Stimulated activated CD4-positive, alpha-beta T cell treated with anti-CD3 and anti-CD28 coated beads, Interleukin-1b, Interleukin-23, amount 100 ng/mL, for 4 hours (primary cell): ENCODE measurements at regions not wholly inside any gene's neighbourhood (a gene's known extent, or its start where the extent isn't known, plus 50 kb on each side); places are given as distances from the start of the nearest gene placed in this dataset.

ENCODE experiments used
- DNase-seq, 2 donors: peaks; one replicate each; pipeline ENCODE4 v3.0.0-alpha.2; 2020; ENCODE audit warnings: low read depth in 2 of 2

- DNase-seq, result no peak
These were observed 418.6 kb downstream of the FOXO1 start for GRCh38 chr13:40247845-40248244.

DNA sequence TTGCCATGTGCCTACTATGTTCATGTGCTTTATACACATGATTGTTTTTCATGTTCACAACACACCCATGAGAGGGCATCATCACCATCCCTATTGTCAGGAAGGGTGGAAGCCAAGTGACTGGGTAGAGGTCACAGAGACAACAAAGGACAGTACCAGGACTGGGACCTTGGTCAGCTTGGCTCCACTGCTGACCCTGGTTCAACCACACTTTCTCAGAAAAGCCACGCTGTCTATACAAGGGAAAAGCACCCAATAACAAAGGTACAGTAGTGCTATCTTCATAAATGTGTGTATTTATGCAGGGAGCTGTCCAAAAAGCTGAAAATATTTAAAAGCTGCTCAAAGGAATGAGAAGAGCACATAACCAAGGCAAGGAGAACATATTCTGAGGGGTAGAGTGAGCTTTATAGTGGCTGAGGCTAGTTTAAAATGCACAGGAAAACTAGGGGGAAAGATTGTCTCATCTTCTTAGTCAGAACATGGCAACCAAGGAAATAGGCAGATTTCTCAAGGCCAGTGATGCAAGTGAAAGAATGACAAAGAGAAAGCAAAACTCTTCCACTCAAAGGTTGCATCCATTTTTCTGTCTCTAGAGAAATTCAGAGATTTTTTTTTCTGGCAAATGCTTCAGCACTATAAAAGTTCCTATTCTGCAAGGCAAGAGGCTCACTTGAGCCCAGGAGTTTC, 415.0 kb downstream of the FOXO1 start:
- DNase-seq, result peak in 1 of 2 donors; percentile 5

DNA sequence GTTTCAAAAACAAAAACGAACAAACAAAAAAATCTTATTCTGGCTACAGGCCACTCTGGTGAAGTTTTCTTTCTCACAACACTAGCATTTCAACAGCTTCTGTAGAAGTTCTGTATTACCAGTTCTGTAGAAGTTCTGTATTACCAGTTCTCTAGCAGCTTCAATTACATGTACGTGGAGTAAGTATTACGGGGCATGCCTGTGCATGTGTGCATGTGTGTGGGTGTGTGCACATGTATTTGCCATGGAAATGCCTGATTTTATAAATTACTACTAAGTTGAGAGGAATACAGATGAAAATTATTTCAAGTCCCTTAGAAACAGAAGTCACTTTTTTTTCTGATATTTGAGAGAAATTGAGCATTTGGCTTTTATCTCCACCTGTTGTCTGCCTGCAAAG, 414.2 kb downstream of the FOXO1 start:
- DNase-seq, result no peak

- DNase-seq, result no peak
These were observed 413.8 kb downstream of the FOXO1 start for GRCh38 chr13:40252676-40253075.

DNA sequence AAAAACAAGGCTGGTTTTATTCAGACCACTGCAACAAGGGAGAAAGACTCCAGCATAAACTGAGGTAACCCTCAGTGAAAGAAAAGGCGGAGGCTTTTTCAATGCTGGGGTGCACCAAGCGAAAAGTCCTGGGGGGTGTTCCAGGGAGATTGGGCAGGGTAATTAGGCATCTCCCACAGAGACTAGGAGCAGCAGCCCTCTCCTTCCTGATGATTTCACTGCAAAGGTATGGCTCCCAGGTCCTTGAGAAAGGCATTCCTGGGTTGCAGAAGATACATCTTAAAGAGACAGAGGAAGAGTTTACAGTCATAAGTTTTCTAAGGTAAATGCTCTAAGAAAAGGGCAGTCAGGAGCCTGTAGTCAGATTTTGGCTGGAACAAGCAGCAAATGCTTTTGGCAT, 412.0 kb downstream of the FOXO1 start:
- DNase-seq, result no peak

DNA sequence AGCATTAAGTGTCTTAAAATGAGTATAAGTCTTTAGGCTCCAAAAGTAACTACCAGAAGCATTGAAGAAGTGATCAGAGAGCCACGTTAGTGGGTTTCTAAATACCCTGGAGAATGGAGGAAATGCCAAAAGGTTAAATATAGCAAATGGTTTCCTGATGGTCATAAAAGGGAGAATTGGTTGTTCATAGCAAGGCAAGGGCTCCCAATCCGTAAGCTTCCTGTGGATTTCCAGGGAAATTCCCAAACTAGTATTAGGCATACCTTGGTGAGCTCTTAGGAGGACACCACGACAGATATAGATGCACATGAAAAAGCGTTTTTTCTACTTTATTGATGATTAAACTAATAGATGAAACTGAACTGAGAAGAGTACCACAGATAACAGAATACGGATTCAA, 410.9 kb downstream of the FOXO1 start:
- no peak for DNase-seq

DNA sequence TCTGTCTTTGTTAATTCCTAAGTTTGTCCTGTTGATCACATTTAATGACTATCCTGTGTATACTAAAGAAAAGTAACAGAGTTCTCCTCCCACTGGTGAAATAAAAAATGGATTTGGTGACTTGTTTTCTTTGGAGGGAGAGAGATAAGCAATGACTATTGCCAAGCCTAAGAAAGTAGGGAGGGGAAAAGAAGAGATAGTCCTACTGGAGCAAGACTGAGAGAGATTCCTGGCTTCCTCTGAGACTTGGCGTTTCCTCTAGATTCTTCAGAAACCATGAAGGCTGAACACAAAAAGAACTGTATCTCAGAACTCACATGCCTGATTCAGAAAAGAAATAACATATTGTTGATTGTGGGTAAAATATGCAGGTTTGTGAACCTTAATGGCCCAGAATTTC, 406.5 kb downstream of the FOXO1 start:
- DNase-seq, result no peak

GRCh38 chr13:40261336-40261735, 405.1 kb downstream of the FOXO1 start:
- DNase-seq, result no peak

- DNase-seq, result no peak
These were observed 404.5 kb downstream of the FOXO1 start for GRCh38 chr13:40261947-40262346.

DNA sequence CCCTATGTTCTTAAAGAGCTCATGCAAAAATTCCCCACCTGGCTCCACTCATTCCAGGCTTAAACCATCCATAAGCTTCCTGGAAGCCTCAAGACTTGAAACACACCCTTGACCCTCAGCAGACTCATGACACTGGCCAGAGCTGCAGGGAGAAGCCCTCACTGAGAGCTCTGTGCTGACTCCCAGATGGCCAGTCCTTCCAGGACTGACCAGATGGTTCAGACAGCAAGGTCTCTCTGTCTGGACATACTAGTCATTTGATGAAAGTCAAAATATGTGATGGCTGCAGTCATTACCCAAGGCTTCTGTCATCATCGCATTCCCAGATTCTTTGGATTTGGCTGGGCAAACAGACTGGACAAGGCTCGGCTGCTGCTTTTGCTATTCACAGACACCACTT, 397.4 kb downstream of the FOXO1 start:
- no peak for DNase-seq

GRCh38 chr13:40270726-40271125, 395.7 kb downstream of the FOXO1 start:
- no peak for DNase-seq

DNA sequence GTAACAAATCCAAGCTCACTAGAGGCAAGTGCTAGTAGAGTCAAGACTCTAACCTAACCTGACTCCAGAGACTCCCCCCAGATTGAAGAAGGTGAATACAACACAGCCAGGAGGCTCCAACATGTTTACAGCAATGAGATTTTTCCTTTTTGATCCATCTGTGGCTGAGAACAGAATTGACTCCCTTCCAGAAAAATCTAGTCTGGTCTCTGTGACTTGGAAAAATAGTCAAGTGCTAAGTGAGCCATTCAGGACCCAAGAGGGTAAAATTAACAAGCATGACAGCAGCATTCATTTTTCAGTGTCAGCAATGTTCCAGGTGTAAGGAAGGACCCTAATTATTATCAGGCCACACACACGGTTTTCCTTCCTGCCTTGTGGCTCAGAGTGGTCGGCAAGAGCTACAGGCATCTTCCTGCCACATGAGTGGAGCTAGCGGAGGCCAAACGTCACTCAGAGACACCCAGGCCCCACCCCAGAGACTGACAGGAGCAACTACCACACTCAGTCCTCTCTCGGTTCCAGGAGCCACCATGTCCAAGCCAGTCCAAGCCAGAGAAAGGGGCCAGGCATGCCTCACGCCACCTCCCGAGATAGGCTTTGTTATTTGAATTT, 395.1 kb downstream of the FOXO1 start:
- DNase-seq, result no peak

- DNase-seq, result peak; percentile 42 to 45
These were observed 394.3 kb downstream of the FOXO1 start for GRCh38 chr13:40271931-40272775.

DNA sequence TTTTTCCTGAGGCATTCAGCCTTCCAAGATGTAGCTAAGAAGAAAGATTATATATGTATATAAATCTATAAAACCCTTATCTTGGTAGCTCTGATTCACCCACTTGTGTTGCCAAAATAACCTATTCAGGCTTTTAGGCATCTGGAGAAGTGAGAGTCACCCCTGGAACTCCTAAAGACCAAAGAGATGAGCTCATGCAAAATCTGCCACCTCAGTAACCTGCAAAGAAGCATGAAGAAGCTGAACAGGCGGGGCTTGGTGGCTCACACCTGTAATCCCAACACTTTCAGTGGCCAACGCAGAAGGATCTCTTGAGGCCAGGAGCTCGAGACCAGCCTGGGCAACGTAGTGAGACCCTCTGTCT, 393.7 kb downstream of the FOXO1 start:
- DNase-seq, result no peak

- DNase-seq, result no peak
These were observed 393.0 kb downstream of the FOXO1 start for GRCh38 chr13:40273253-40274025.

- DNase-seq, result no peak
These were observed 392.3 kb downstream of the FOXO1 start for GRCh38 chr13:40274103-40274502.

- DNase-seq, result no peak
These were observed 391.3 kb downstream of the FOXO1 start for GRCh38 chr13:40275155-40275554.

DNA sequence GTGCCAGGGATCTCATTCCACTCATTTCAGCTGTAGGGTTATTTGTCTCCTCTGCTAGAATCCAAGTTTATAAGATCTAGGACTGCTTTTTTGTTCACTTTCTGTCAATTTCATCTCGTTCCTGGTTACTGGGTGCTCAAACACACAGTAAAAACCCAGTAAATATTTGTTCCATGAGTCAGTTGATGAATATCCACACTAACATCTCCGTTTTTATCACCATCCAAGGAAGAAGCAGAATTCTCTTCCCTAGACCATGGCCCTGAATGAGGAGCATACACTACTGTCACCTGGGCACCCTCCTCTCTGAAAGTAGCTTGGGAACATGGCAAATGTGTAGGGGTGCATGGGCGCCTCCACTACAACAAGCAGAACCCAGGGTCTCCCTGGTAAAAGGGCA, 390.8 kb downstream of the FOXO1 start:
- DNase-seq, result no peak

DNA sequence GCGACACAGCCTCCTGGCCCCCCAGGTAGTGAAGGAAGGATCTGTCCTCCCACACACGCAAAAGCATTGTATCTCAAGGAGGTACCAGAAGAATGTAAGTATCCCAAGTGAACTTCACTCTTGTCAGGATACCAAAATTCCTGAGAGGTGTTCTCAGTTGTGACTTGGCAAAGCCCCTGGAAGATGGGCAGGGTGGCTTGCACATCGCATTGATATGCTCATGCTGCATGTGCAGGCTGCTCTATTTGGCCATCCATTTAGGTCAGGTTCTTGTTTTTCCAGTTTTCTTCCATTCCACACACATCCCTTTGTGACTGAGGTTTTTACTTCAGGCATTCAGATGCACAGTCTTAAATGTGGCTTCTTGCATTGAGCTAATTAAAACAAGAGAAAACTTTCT, 382.8 kb downstream of the FOXO1 start:
- DNase-seq, result no peak

- no peak for DNase-seq
These were observed 380.8 kb downstream of the FOXO1 start for GRCh38 chr13:40285634-40286033.

DNA sequence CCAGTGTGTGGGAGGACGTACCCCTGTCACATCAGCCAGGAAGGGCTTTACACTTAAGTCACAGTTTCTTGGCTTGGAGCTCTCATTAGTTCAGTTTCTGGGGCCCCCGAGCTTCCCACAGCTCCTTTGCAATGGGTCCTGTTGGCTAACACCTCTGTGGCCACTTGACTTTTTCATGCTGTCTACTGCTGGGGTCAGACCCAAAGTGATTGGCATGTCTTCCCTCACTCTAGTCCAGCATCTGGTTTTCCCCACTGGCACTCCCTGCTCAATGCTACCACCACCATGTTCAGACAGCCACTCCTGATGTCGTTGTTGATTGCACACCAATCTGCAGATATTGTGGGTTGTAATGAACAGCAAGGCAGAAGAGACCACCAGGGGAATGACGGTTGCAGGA, 379.0 kb downstream of the FOXO1 start:
- no peak for DNase-seq

- DNase-seq, result no peak
These were observed 378.2 kb downstream of the FOXO1 start for GRCh38 chr13:40288259-40288658.
